H9 (cell line): ENCODE measurements at regions not wholly inside any gene's neighbourhood (a gene's known extent, or its start where the extent isn't known, plus 50 kb on each side); places are given as distances from the start of the nearest gene placed in this dataset.

ENCODE experiments used
- DNase-seq: peaks from one replicate; pipeline ENCODE4 v3.0.0-alpha.2; 2017
- H2AFZ ChIP-seq: one replicate; pipeline ENCODE4 v1.6.1; 2013; ENCODE audit warnings: mild to moderate bottlenecking, low read length, control low read depth, moderate library complexity
- H2AK5ac ChIP-seq: 2 replicates; pipeline ENCODE4 v1.6.1; 2013; ENCODE audit warnings: low read length, control low read depth, mixed read lengths; ENCODE audit not compliant: insufficient read length
- H2BK120ac ChIP-seq: one replicate; pipeline ENCODE4 v1.6.1; 2013; ENCODE audit warnings: low read depth, mild to moderate bottlenecking, low read length, control low read depth, inconsistent platforms; ENCODE audit not compliant: poor library complexity, severe bottlenecking
- H2BK12ac ChIP-seq: 2 replicates; pipeline ENCODE4 v1.6.1; 2013; ENCODE audit warnings: low read length, control low read depth, mixed read lengths, low read depth; ENCODE audit not compliant: insufficient read length
- H2BK15ac ChIP-seq: 2 replicates; pipeline ENCODE4 v1.6.1; 2013; ENCODE audit warnings: low read depth, low read length, control low read depth
- H2BK20ac ChIP-seq: one replicate; pipeline ENCODE4 v1.6.1; 2013; ENCODE audit warnings: low read depth, mild to moderate bottlenecking, low read length, control low read depth, inconsistent platforms; ENCODE audit not compliant: poor library complexity, severe bottlenecking
- H2BK5ac ChIP-seq: 2 replicates; pipeline ENCODE4 v1.6.1; 2013; ENCODE audit warnings: low read length, control low read depth, mixed read lengths; ENCODE audit not compliant: insufficient read length
- H3K14ac ChIP-seq: 2 replicates; pipeline ENCODE4 v1.6.1; 2013; ENCODE audit warnings: low read length, control low read depth; ENCODE audit not compliant: insufficient read depth
- H3K18ac ChIP-seq: 2 replicates; pipeline ENCODE4 v1.6.1; 2013; ENCODE audit warnings: low read depth, mild to moderate bottlenecking, mixed read lengths, low read length, control low read depth; ENCODE audit not compliant: insufficient read length
- H3K23ac ChIP-seq: 2 replicates; pipeline ENCODE4 v1.6.1; 2013; ENCODE audit warnings: low read length, control low read depth, mixed read lengths, low read depth; ENCODE audit not compliant: insufficient read length
- H3K23me2 ChIP-seq: 2 replicates; pipeline ENCODE4 v1.6.1; 2013; ENCODE audit warnings: low read depth, mild to moderate bottlenecking, mixed read lengths, low read length, control low read depth; ENCODE audit not compliant: insufficient read length, poor library complexity, severe bottlenecking
- H3K27ac ChIP-seq: 2 replicates; pipeline ENCODE4 v1.5.1; 2013; ENCODE audit warnings: low read length, control low read depth, mixed read lengths, low read depth; ENCODE audit not compliant: insufficient read length
- H3K27me3 ChIP-seq: 2 replicates; pipeline ENCODE4 v1.6.1; 2013; ENCODE audit warnings: low read length, control low read depth, inconsistent platforms; ENCODE audit not compliant: insufficient read depth
- H3K4ac ChIP-seq: 2 replicates; pipeline ENCODE4 v1.6.1; 2013; ENCODE audit warnings: low read depth, mild to moderate bottlenecking, control low read depth, inconsistent platforms, low read length, moderate library complexity
- H3K4me1 ChIP-seq: 2 replicates; pipeline ENCODE4 v1.6.1; 2013; ENCODE audit warnings: low read length, control low read depth, inconsistent platforms; ENCODE audit not compliant: insufficient read depth
- H3K4me2 ChIP-seq: 2 replicates; pipeline ENCODE4 v1.6.1; 2013; ENCODE audit warnings: low read length, control low read depth, mixed read lengths; ENCODE audit not compliant: insufficient read length, insufficient read depth
- H3K56ac ChIP-seq: 2 replicates; pipeline ENCODE4 v1.6.1; 2013; ENCODE audit warnings: low read depth, mild to moderate bottlenecking, mixed read lengths, low read length, control low read depth; ENCODE audit not compliant: insufficient read length
- H3K79me1 ChIP-seq: 2 replicates; pipeline ENCODE4 v1.6.1; 2013; ENCODE audit warnings: low read depth, mild to moderate bottlenecking, moderate library complexity, low read length, control low read depth, inconsistent platforms; ENCODE audit not compliant: insufficient read depth, poor library complexity, severe bottlenecking
- H3K79me2 ChIP-seq: 2 replicates; pipeline ENCODE4 v1.6.1; 2013; ENCODE audit warnings: low read length, control low read depth, inconsistent platforms; ENCODE audit not compliant: insufficient read depth
- H3K9ac ChIP-seq: 2 replicates; pipeline ENCODE4 v1.6.1; 2013; ENCODE audit warnings: low read length, control low read depth, mixed read lengths; ENCODE audit not compliant: insufficient read length; ENCODE audit errors: extremely low read depth
- H3K9me3 ChIP-seq: one replicate; pipeline ENCODE4 v1.6.1; 2013; ENCODE audit warnings: low read depth, low read length, inconsistent platforms; ENCODE audit not compliant: control insufficient read depth
- H3T11ph ChIP-seq: one replicate; pipeline ENCODE4 v1.6.1; 2013; ENCODE audit warnings: mild to moderate bottlenecking, low read length, control low read depth, inconsistent platforms
- H4K20me1 ChIP-seq: one replicate; pipeline ENCODE4 v1.6.1; 2013; ENCODE audit not compliant: control insufficient read depth, insufficient read length, insufficient read depth
- H4K5ac ChIP-seq: 2 replicates; pipeline ENCODE4 v1.6.1; 2013; ENCODE audit warnings: low read depth, mild to moderate bottlenecking, mixed read lengths, low read length, control low read depth; ENCODE audit not compliant: insufficient read length
- H4K8ac ChIP-seq: replicated peaks from 2 replicates; pipeline ENCODE4 v1.6.1; 2013; ENCODE audit warnings: low read length, control low read depth, mixed read lengths, low read depth; ENCODE audit not compliant: insufficient read length
- H4K91ac ChIP-seq: 2 replicates; pipeline ENCODE4 v1.6.1; 2013; ENCODE audit warnings: low read depth, mild to moderate bottlenecking, moderate library complexity, mixed read lengths, low read length, control low read depth; ENCODE audit not compliant: insufficient read length
- H3K27ac Mint-ChIP-seq, 3 experiments: 2 replicates in 2 of 3; 3 replicates in 1 of 3; pipeline ENCODE4 v1.8.0; 2020 to 2021; ENCODE audit warnings: mixed read lengths in 3 of 3, mild to moderate bottlenecking in 1 of 3, moderate library complexity in 1 of 3
- H3K27me3 Mint-ChIP-seq: 2 replicates; pipeline ENCODE4 v1.8.0; 2021; ENCODE audit warnings: low read depth, mild to moderate bottlenecking, moderate library complexity, mixed read lengths
- H3K36me3 Mint-ChIP-seq, 3 experiments: 2 replicates in 2 of 3; 3 replicates in 1 of 3; pipeline ENCODE4 v1.8.0; 2020 to 2021; ENCODE audit warnings: low read depth in 3 of 3, mixed read lengths in 3 of 3; ENCODE audit not compliant: insufficient read depth in 1 of 3
- H3K4me1 Mint-ChIP-seq, 2 experiments: 2 replicates each; pipeline ENCODE4 v1.8.0; 2020; ENCODE audit warnings: mixed read lengths in 2 of 2
- H3K4me3 Mint-ChIP-seq, 2 experiments: 2 replicates in 1 of 2; 3 replicates in 1 of 2; pipeline ENCODE4 v1.8.0; 2020 to 2021; ENCODE audit warnings: mild to moderate bottlenecking in 2 of 2, mixed read lengths in 2 of 2, moderate library complexity in 1 of 2
- H3K9me3 Mint-ChIP-seq, 2 experiments: 2 replicates in 1 of 2; 3 replicates in 1 of 2; pipeline ENCODE4 v1.8.0; 2020; ENCODE audit warnings: mild to moderate bottlenecking in 2 of 2, mixed read lengths in 2 of 2, moderate library complexity in 1 of 2
- WGBS: extraction: QIAGEN DNeasy Blood & Tissue Kit; methylation state at CpG from one replicate; pipeline ENCODE4 v1.1.7; 2013; ENCODE audit warnings: missing lambda C conversion rate, low lambda C conversion rate, mixed read lengths; ENCODE audit not compliant: insufficient read length; ENCODE audit errors: extremely low coverage; 5-methylcytosine and 5-hydroxymethylcytosine counted together
- TF ChIP-seq, protein P1 (sequence below): fragments of 200-600 bp; sonication (generic); conservative IDR thresholded peaks from 3 replicates; pipeline ENCODE4 v1.8.0; 2021; ENCODE audit warnings: antibody characterized with exemption, mild to moderate bottlenecking

DNA sequence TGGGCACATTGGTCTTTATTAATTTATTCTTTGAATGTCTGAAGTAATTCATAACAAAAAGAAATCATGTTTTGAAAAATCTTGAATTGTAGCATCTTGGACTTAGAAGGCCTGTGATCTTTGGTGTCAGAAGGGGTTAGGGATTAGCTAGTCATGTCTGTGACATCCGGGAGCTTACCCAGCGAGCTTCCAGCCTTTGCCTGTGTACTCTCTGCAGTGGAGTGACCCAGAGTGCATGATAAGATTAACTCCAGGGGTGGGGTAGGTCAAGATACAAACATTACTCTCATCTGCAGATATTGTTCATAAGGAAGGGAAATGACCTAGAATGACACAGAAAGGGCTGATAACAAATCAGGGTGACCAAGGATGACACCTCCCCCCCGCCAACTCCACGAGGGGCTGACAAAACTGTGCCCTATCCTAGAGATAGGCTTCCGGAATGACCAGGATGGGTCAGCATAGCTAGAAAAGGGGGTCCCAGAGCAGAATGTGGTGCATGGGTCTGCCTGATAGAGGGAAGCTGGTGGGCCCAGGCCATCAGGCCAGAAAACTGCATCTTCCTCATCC is 56.6 kb upstream of the BLCAP start:
- Histone ChIP-seq H3K27ac (no peak overlapping the region), H3K56ac (no peak overlapping the region), H2BK15ac (no peak overlapping the region), H2AK5ac (no peak overlapping the region), H3K9ac (no peak overlapping the region), H3K18ac (no peak overlapping the region), H2BK5ac (no peak overlapping the region), H3K23me2 (peaks cover 3% of the 10 kb centered on the region), H4K91ac (no peak overlapping the region), H3K9me3 (no peaks in the 10 kb centered on the region), H2AFZ (no peak overlapping the region), H3K79me1 (no peaks in the 10 kb centered on the region), H2BK12ac (no peak overlapping the region), H3T11ph (no peak overlapping the region), H4K5ac (no peak overlapping the region), H3K27me3 (no peaks in the 10 kb centered on the region), H3K4ac (no peak overlapping the region), H4K20me1 (no peaks in the 10 kb centered on the region), H3K4me2 (no peak overlapping the region), H3K23ac (no peak overlapping the region), H3K4me1 (no peaks in the 10 kb centered on the region; the same call in 1 of the 2 replicates), H3K79me2 (no peaks in the 10 kb centered on the region), H2BK20ac (no peak overlapping the region), H2BK120ac (no peak overlapping the region), H4K8ac (no peak overlapping the region), H3K14ac (no peak overlapping the region)
- DNase-seq, result no peak
- H3K4me1 Mint-ChIP-seq, result 0 out of 4 replicates have a peak, but pooled peaks cover 3 to 10% of the 10 kb centered on the region in 2 experiments
- no peak overlapping the region for H3K27ac Mint-ChIP-seq
- no peaks in the 10 kb centered on the region for H3K36me3 Mint-ChIP-seq
- peaks cover 2% of the 10 kb centered on the region for H3K27me3 Mint-ChIP-seq
- TF ChIP-seq, protein P1, sequence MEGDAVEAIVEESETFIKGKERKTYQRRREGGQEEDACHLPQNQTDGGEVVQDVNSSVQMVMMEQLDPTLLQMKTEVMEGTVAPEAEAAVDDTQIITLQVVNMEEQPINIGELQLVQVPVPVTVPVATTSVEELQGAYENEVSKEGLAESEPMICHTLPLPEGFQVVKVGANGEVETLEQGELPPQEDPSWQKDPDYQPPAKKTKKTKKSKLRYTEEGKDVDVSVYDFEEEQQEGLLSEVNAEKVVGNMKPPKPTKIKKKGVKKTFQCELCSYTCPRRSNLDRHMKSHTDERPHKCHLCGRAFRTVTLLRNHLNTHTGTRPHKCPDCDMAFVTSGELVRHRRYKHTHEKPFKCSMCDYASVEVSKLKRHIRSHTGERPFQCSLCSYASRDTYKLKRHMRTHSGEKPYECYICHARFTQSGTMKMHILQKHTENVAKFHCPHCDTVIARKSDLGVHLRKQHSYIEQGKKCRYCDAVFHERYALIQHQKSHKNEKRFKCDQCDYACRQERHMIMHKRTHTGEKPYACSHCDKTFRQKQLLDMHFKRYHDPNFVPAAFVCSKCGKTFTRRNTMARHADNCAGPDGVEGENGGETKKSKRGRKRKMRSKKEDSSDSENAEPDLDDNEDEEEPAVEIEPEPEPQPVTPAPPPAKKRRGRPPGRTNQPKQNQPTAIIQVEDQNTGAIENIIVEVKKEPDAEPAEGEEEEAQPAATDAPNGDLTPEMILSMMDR, result no peak
- H3K9me3 Mint-ChIP-seq, result peaks cover 0 to 2% of the 10 kb centered on the region in 2 experiments; a peak in 1 of 5 replicates
- no peak overlapping the region for H3K4me3 Mint-ChIP-seq
- WGBS, result no CpG with 5 or more reads among the region's 5 CpGs
